Hematopoietic multipotent progenitor cell treated with erythropoietin and hydrocortisone succinate and interleukin-3 and kit ligand, for 17 days (in vitro differentiated cells): ENCODE measurements at regions not wholly inside any gene's neighbourhood (a gene's known extent, or its start where the extent isn't known, plus 50 kb on each side); places are given as distances from the start of the nearest gene placed in this dataset.
"Not testable (repeated sequence)": the region's sequence is repeated elsewhere in the genome, so short reads cannot be mapped to it uniquely, and the experiment has no call there.

Experiments
- DNase-seq: peaks from one replicate; pipeline ENCODE4 v3.0.0-alpha.2; 2015; ENCODE audit warnings: low spot score

DNA sequence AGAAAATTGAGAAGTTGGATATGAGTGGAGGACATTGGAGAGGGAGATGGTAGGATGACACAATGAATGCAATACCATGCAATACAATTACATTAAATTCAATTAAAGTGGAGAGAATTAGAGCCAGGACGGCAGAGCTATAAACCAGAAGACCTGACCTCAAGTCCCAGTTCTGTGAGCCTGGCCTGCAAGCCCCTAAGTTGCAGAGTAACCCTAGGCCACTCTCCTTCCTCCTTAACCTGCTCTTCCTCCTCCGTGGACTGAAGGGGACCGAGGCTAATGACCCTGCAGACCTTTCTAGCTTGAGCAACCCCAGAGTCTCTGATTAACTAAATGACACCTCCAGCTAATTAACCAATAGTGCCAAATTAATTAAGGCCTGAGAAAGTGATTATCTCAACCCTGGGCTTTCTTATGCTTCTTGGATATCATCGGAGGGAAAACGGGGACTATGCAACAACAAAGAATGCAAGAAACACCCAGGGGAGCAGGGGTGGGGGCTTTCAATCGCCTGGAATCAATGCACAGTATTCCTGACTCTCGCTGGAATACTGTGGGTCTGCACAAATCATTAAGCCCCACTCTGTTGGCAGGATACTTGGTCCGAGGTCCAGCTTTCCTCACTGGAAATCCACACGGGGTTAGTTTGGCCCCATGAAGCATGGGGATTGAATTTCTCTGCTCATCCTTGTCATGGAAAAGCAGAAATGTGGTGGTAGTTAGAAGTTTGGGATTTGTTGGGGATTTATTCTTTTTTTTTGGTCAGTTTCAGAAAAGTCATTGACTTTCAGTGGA is 548.3 kb downstream of the MN1 start:
- no peak for DNase-seq

GRCh38 chr22:27254063-27254462 is 547.5 kb downstream of the MN1 start:
- not testable (repeated sequence) for DNase-seq

DNA sequence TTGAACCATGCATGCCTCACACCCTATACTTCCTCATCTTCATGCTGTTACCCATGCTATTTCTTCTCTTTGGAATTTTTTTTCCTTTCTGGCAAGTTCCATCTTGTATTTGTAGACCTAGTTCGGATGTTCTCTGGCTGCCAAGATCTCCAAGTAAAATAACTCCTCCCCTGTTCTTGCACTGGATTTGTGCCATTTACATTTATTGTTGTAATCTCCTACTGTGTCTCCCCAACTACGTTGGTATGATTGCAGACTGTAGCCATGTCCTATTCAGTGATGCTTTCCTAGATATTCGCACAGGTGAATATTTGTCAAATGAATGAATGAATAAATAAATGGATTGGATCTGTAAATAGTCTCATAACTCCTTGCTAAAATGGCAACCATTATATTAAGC is 546.0 kb downstream of the MN1 start:
- DNase-seq: no peak

GRCh38 chr22:27257987-27258386 is 543.6 kb downstream of the MN1 start:
- DNase-seq: no peak

DNA sequence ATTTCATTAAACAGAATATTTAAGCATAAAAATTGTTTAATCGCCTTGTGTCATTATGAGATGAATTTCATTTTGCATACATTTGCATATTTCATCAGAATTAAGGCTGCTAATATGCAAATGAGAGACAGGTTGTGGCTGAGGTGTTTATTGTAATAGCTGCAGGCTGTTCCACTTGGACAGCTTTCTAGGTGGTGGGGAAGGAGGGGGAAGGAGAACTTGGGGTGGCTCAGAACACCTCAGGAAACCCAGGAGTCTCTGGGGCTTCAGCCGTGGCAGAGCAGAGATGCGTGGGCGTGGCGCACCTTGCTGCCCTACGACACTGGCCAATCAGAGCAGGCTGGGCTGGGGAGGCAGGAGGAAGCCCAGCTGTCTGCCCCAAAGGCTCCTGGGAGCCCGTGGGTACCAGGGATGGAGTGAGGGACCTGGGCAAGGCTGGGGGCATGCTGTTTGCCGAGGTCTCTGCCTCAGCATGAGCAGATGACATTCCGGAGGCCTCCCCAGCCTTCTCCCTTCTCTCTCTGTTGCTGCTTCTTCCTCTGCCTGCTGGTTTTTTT is 542.9 kb downstream of the MN1 start:
- no peak for DNase-seq

- DNase-seq: no peak
Measured at GRCh38 chr22:27259433-27259832, 542.1 kb downstream of the MN1 start.

DNA sequence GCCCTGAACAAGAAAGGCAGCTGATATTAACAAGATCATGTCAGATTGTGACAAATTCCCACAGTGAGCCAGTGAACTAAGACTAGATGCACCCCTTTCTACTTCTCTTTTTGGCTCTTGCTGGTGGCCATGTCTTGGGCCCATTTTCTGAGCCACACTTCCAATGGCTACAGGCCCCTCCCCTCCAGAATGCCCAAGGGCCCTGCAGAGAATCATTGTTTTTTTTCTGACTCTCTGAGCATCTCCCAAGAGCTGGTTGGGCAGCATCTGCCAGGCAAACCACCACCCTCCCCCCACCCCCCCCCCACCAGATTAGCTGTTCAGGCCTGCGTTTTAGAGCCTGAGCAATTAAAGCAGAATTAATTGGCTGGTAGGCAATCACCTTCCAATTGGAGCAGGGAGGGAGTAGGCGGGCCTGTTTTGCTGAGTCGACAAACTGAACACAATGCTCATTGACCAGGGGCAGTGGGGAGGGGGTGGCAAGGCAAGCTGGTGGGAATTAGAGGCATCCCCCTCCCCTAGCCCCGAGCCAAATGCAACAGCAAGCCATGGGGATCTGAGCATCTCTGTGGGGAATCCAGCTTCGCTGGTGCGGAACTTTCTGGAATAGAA is 541.4 kb downstream of the MN1 start:
- DNase-seq: no peak

GRCh38 chr22:27262361-27262760 is 539.2 kb downstream of the MN1 start:
- no peak for DNase-seq

- no peak for DNase-seq
Measured at GRCh38 chr22:27264184-27264583, 537.4 kb downstream of the MN1 start.

GRCh38 chr22:27267145-27267544 is 534.4 kb downstream of the MN1 start:
- DNase-seq: no peak

GRCh38 chr22:27269751-27270543 is 531.6 kb downstream of the MN1 start:
- DNase-seq: no peak

GRCh38 chr22:27270818-27271510 is 530.6 kb downstream of the MN1 start:
- no peak for DNase-seq

- no peak for DNase-seq
Measured at GRCh38 chr22:27273436-27273835, 528.1 kb downstream of the MN1 start.

DNA sequence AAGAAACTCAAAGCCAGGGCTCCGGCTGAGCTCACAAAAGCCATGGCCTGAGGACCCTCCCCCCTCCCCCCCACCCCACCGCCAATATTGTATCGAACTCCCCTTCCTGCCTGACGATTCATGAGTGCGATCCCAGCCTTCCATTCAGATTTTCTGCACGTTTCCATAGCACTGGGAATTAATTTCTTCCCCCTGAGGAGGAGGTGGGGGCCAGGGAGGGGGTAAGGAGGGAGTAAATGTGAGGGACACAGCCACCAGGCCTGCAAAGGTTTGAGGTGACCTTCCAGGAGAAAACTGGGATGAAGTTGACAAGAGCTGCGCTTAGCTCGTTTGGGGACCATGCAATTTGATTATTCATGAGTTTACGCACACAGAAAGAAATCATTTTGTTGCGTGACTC is 527.7 kb downstream of the MN1 start:
- DNase-seq: no peak

- DNase-seq: no peak
Measured at GRCh38 chr22:27274770-27275449, 526.6 kb downstream of the MN1 start.

GRCh38 chr22:27278946-27279345 is 522.6 kb downstream of the MN1 start:
- DNase-seq: no peak

DNA sequence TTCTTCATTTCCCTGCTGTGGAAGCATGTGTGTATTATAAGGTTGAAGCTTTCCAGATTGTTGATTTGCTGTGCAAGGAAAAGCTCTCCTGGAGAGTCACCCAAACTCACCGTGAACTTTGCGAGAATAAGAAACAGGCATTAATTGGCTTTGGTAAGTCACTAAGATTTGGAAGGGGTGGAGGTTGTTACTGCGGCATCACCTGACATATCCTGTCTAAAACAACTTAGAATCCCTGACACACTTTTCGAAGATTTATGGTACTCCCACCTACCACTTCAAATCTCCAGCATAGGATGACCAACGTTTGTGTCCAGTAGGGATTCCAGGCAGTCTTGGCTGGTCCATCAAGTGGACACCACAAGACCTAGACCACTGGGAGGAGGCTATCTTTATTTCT is 518.3 kb downstream of the MN1 start:
- no peak for DNase-seq

DNA sequence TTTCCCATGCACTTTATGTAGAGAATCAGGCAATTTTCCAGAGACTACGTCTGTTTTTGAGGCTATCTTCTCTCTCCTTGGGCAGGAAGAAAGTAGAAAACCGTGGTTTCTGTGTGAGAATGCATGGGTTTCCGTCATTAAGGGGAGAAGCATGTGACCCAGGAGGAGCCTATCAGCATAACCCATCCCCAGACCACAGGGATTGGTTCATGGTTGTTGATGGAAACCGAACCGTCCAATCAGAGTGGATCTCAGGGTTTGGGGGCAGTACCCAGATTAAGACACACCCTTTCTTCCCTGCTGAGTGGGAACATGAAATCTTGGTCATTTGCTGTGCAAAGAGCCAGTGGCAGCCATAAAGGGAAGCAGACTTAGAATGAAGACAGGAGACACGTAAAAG is 517.8 kb downstream of the MN1 start:
- no peak for DNase-seq

- DNase-seq: no peak
Measured at GRCh38 chr22:27284324-27284723, 517.2 kb downstream of the MN1 start.

- no peak for DNase-seq
Measured at GRCh38 chr22:27286711-27287110, 514.8 kb downstream of the MN1 start.

GRCh38 chr22:27292542-27293299 is 508.8 kb downstream of the MN1 start:
- no peak for DNase-seq
